Activated CD4-positive, alpha-beta T cell treated with anti-CD3 and anti-CD28 coated beads, Interleukin-2, amount 50 U/mL, for 4 hours (primary cell): ENCODE measurements at regions not wholly inside any gene's neighbourhood (a gene's known extent, or its start where the extent isn't known, plus 50 kb on each side); places are given as distances from the start of the nearest gene placed in this dataset.
A peak's percentile ranks its signal among the peaks of the same experiment; 100 is the strongest.
"Not testable (repeated sequence)": the region's sequence is repeated elsewhere in the genome, so short reads cannot be mapped to it uniquely, and the experiment has no call there.

Experiments used
- DNase-seq, 2 experiments: peaks; one replicate each; pipeline ENCODE4 v3.0.0-alpha.2; 2020

DNA sequence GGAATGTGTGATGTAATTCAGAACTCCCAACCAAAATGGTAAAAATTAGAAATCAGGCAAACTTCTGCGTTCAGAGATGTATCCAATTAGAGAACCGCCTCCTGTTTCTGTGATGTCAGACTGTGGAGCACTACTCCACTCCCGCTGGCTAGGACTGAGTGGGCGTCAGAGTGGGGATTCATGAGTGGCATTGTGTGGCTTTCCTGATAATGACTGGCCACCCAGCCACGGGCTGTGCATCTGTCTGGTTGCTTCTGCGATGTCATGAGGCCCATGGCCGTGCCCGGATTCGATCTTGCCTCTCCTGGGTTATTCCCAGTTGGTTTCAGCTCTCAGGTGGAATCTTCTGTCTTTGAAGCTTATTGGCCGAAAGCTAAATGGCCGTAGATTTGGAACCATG, 87.1 kb upstream of the KCNA1 start:
- no peak for DNase-seq

- DNase-seq: no peak
These were observed 85.3 kb upstream of the KCNA1 start for GRCh38 chr12:4824380-4824779.

GRCh38 chr12:4825011-4825858, 84.5 kb upstream of the KCNA1 start:
- no peak for DNase-seq

- no peak for DNase-seq
These were observed 82.8 kb upstream of the KCNA1 start for GRCh38 chr12:4826909-4827308.

DNA sequence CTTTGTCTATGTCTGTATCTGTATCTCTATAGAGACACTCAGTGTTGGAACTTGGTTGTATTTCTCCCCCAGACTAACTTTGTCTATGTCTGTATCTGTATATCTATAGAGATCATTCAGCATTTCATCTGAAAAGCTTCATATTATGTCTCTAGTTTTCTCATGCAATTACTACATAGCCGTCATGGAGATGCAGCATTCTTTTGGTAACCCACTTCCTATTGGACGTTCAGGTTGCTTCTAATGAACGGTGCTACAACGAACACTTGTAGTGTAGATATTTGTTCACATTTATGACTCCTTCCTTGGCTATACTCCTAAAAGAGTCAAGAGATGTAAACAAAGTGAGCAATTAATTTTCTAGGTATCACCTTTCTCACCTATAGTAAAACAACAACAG, 81.5 kb upstream of the KCNA1 start:
- no peak for DNase-seq

- no peak for DNase-seq
These were observed 80.4 kb upstream of the KCNA1 start for GRCh38 chr12:4829161-4829792.

DNA sequence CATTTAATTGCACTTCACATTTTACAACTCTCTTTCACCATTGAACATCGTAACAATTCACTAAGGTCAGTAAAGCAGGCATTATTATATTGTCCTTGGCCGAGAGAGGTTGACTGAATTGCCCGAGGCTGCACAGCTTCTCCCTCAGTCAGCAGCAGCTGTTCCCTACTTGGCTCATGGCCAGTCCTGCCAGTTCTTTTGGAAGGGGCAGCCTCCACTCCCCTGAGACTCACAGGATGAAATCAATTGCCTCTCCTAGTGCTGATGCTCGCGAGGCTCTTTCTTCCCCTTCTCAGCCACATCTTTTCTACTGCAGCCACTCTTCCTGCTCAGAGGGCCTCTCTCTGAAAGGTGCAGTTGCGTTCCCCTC, 79.9 kb upstream of the KCNA1 start:
- DNase-seq: no peak

DNA sequence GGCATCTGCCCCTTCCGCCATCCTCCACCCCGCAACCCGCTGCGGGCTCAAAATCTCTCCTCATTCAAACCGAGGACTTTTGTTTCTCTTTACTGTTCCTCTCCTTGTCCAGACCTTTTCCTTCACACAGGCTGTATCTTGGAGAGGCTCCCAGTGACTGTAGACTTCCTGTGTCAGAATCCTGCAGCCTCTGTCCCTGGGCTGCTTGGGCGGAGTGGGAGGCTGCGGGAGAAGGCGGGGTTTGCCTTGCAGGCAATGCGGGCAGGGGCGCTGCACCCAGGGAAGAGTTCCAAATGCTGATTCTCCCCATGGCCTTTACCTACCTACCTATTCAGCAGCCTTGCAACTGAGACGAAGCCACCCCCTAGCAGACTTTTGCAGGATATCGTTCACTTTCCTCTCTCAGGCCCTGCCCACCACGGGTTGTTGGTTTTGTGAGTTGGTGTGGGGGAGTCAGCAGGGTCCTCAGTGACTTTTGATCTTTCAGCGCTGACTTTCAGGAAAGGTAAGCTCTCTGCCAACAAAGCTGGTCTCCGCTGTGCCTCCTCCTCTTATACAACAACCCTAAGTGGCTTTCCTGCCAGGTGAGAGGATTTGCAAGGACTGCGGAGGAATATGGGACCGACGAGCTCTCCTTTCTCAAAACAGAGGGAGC, 79.0 kb upstream of the KCNA1 start:
- DNase-seq: no peak

DNA sequence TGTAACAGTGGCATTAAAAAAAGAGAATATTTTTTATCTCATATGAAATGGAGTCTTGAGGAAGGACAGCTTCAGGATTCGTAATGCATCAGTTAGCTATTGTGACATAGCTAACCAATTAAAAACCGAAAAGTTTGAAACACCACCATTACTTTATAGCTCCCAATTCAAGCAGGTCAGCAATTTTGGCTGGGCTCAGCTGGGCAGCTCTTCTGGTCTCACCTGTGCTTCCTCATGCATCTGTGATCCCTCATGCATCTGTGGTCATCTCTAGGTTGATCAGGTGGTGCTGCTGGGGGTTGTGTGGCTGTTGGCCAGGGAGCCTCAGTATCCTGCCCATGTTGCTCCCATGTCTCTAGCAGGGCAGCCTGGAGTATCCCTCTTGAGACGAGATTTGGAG, 76.7 kb upstream of the KCNA1 start:
- no peak for DNase-seq

- no peak for DNase-seq
These were observed 76.2 kb upstream of the KCNA1 start for GRCh38 chr12:4833524-4833923.

DNA sequence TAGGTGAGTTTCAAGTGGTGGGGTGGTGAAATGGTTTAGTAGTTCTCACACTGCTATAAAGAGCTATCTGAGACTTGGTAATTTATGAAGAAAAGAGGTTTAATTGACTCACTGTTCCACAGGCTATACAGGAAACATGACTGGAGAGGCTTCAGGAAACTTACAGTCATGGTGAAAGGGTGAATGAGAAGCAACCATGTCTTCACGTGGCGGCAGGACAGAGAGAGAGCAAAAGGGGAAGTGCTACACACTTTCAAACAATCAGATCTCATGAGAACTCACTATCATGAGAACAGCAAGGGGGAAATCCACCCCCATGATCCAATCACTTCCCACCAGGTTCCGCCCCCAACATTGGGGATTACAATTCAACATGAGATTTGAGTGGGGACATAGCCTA, 67.3 kb upstream of the KCNA1 start:
- DNase-seq: not testable (repeated sequence)

- DNase-seq: no peak
These were observed 65.8 kb upstream of the KCNA1 start for GRCh38 chr12:4843907-4844306.

GRCh38 chr12:4847713-4848112, 62.0 kb upstream of the KCNA1 start:
- no peak for DNase-seq

- peak in 1 of 2 experiments; percentile 11 for DNase-seq
These were observed 60.6 kb upstream of the KCNA1 start for GRCh38 chr12:4849115-4849541.

DNA sequence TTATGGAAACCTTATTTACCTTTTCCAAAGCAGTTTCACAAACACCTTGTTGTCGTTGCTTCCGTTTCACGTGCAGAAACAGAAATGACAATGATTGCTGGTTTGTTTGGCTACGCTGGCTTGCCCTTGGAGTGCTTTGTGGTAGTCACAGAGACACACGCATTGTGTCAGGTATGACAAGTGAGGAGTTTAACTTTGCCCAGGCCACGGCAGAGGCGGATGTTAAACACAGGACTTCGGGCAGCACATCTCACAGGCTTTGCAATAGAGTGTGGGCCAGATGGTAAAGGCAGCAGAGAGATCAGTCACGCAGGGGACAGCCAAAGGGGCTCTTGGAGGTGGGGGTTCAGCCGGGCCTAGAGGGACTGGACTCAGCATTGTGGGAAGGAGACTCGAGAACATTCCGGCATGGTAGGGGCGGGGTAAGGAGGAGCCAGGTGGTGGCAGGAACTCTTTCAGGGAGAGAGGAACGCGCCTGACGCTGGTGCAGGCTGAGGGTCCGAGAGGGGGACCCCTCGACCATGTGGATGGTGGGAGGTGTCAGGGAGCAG, 59.8 kb upstream of the KCNA1 start:
- DNase-seq: no peak

DNA sequence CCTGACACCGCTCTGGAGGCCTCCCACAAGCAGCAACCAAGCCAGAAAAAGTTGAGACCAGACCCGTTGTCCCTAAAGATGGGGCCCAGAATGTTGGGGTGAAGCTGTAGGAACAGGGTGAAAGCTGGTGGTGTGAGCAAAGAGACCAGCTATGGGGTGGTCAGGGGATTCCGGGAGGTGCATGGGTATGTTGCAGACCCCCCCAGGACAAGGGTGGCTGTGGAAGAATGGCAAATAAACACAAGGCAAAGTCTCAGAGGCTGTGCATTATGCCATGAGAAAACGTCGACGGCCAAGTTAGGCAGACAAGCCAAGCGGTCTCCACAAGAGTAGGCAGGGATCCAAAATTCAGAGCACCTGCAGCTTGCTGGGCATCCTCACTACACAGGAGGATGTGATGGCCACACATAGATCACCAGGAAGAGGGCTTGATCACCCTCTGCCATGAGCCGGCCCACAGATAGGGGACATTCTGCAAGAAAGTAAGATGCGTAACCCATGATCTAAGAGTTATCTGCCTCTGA, 58.8 kb upstream of the KCNA1 start:
- DNase-seq: no peak

DNA sequence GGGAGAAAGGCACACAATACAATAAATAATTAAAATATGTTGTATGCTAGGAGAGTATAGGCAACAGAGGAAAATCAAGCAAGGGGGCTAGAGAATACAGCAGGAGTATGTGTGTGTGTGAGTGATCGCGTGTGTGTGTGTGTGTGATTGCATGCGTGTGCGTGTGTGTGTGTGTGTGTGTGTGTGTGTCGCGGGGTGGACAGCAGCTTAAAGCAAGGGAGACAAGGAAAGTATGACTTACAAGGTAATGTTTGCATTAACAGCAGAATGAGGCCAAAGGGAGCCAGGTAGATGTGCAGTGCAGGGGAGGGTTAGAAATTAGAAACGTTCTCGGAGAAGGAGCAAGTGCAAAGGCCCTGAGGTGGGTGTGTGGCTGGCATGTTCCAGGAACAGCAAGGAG, 57.4 kb upstream of the KCNA1 start:
- DNase-seq: no peak

DNA sequence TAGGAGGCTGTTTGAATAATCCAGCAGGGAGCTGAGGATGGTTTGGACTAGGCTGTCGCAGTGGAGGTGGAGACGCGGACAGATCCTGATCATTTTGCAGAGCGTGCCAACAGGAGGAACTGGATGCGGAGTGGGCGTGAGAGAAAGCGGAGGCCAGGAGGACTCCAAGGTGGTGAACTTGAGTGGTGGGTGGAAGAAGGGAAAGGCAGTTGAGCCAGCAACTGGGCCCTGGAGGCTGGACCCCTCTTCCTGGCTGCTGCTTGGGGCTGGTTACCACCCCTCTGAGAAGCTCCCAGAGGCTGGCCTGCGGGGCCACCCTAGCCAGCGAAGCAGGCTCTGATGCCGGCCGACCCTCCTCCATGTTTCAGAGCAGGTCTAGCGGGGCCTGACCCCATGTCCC, 56.8 kb upstream of the KCNA1 start:
- DNase-seq: no peak

- peak; percentile 25 for DNase-seq
These were observed 54.4 kb upstream of the KCNA1 start for GRCh38 chr12:4855121-4855924.

DNA sequence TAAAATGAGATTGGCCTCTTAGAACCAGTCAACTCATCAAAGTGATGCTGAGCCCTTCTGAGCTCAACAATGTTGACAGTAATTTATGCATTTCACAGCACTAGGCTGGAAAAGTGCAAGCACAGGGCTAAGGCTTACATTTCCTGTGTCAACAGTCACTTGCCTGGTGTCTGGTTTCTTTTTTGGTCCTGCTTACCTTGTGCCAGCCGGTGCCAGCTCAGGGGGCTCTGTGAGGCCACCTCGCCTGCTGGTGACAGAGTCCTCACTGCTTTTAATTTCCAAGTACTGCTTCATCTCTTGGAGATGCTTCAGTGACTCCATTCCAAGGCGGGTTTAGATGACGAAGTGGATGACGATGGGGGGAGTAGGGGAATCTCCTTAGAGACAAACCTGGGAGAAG, 53.1 kb upstream of the KCNA1 start:
- no peak for DNase-seq

GRCh38 chr12:4857472-4858291, 52.0 kb upstream of the KCNA1 start:
- peak; percentile 64 to 71 for DNase-seq

- DNase-seq: no peak
These were observed 51.3 kb upstream of the KCNA1 start for GRCh38 chr12:4858386-4858785.
